Tibial artery (tissue), 4 donors: ENCODE measurements at regions not wholly inside any gene's neighbourhood (a gene's known extent, or its start where the extent isn't known, plus 50 kb on each side); places are given as distances from the start of the nearest gene placed in this dataset.

Source experiments
- DNase-seq, 2 donors: peaks; one replicate each; pipeline ENCODE4 v3.0.0-alpha.2; 2019
- H3K27ac ChIP-seq, 2 donors: fragments of 200-600 bp; sonication (generic) in 1 of 2; 1 replicate in 1 of 2; 2 replicates in 1 of 2; pipeline ENCODE4 v1.5.1; 2018 to 2019; ENCODE audit warnings: mild to moderate bottlenecking in 1 of 2
- H3K27me3 ChIP-seq, 2 donors: fragments of 200-600 bp; sonication (generic) in 1 of 2; one replicate each; pipeline versions ENCODE4 v1.5.1 to v1.6.0; 2016 to 2019
- H3K36me3 ChIP-seq, 3 donors: fragments of 200-600 bp; sonication (generic) in 2 of 3; one replicate each; pipeline ENCODE4 v1.5.1; 2016 to 2019; ENCODE audit warnings: mild to moderate bottlenecking in 2 of 3
- H3K4me1 ChIP-seq, 4 donors: fragments of 200-600 bp; sonication (generic) in 2 of 4; 1 replicate in 3 of 4; 2 replicates in 1 of 4; pipeline ENCODE4 v1.5.1; 2016 to 2019
- H3K4me3 ChIP-seq, 2 donors: fragments of 200-600 bp; sonication (generic) in 1 of 2; 1 replicate in 1 of 2; 2 replicates in 1 of 2; pipeline ENCODE4 v1.5.1; 2018 to 2019; ENCODE audit warnings: mild to moderate bottlenecking in 2 of 2
- H3K9me3 ChIP-seq, 3 donors: fragments of 200-600 bp; sonication (generic) in 1 of 3; one replicate each; pipeline ENCODE4 v1.5.1; 2016 to 2019
- CTCF ChIP-seq, 2 experiments: fragments of 200-600 bp in 1 of 2; fragments of 450-650 bp in 1 of 2; IDR thresholded peaks; one replicate each; pipeline ENCODE4 v1.5.1; 2017 to 2019; ENCODE audit warnings: antibody characterized with exemption in 2 of 2, mild to moderate bottlenecking in 1 of 2, moderate library complexity in 1 of 2
- intact Hi-C: fragments of 100-400 bp; cut with DNase I; formaldehyde crosslinking; loops from one replicate; pipeline ENCODE4 v1.15.0; 2023; ENCODE audit warnings: low total_unique reads

GRCh38 chr5:153130296-153130695, 360.2 kb upstream of the GRIA1 start:
- Histone ChIP-seq H3K36me3 (no peaks in the 10 kb centered on the region), H3K4me1 (no peaks in the 10 kb centered on the region), H3K27ac (no peak overlapping the region), H3K27me3 (no peaks in the 10 kb centered on the region), H3K9me3 (no peaks in the 10 kb centered on the region), H3K4me3 (no peak overlapping the region)
- intact Hi-C loops = no loop called here
- no peak for DNase-seq
- TF ChIP-seq CTCF (IDR thresholded peaks at IDR 0.05) = no peak

GRCh38 chr5:153135411-153135810, 355.1 kb upstream of the GRIA1 start:
- Histone ChIP-seq H3K27me3 (no peaks in the 10 kb centered on the region), H3K9me3 (no peaks in the 10 kb centered on the region), H3K4me1 (peaks cover 0 to 5% (median 0%) of the 10 kb centered on the region in 4 donors), H3K27ac (no peak overlapping the region), H3K4me3 (no peak overlapping the region), H3K36me3 (no peaks in the 10 kb centered on the region)
- intact Hi-C loops = no loop called here
- DNase-seq = no peak
- TF ChIP-seq CTCF (IDR thresholded peaks at IDR 0.05) = no peak

- Histone ChIP-seq H3K36me3 (no peaks in the 10 kb centered on the region), H3K27me3 (no peaks in the 10 kb centered on the region), H3K4me1 (peaks cover 0 to 5% (median 0%) of the 10 kb centered on the region in 4 donors), H3K9me3 (no peaks in the 10 kb centered on the region), H3K27ac (no peak overlapping the region), H3K4me3 (no peak overlapping the region)
- no peak for DNase-seq
- intact Hi-C loops = no loop called here
- no peak for TF ChIP-seq CTCF (IDR thresholded peaks at IDR 0.05)
Measured at GRCh38 chr5:153136910-153137614, 353.4 kb upstream of the GRIA1 start.

- Histone ChIP-seq H3K4me3 (no peak overlapping the region), H3K36me3 (no peaks in the 10 kb centered on the region), H3K4me1 (no peaks in the 10 kb centered on the region), H3K27ac (no peak overlapping the region), H3K27me3 (no peaks in the 10 kb centered on the region), H3K9me3 (peaks cover 0 to 2% (median 0%) of the 10 kb centered on the region in 3 donors)
- DNase-seq = no peak
- intact Hi-C loops = loop anchor here (10.0 kb wide), 2 partner anchors 583 to 817 kb away; no protein-coding TSS in a partner anchor
- TF ChIP-seq CTCF (IDR thresholded peaks at IDR 0.05) = peak; percentile 57 to 58
Measured at GRCh38 chr5:153147891-153148623, 342.4 kb upstream of the GRIA1 start.

GRCh38 chr5:153148624-153148976, 341.9 kb upstream of the GRIA1 start:
- Histone ChIP-seq H3K9me3 (peaks cover 0 to 2% (median 0%) of the 10 kb centered on the region in 3 donors), H3K36me3 (no peaks in the 10 kb centered on the region), H3K27ac (no peak overlapping the region), H3K4me1 (no peaks in the 10 kb centered on the region), H3K4me3 (no peak overlapping the region), H3K27me3 (no peaks in the 10 kb centered on the region)
- DNase-seq = no peak
- intact Hi-C loops = loop anchor here (10.0 kb wide), 2 partner anchors 584 to 816 kb away; no protein-coding TSS in a partner anchor
- TF ChIP-seq CTCF (IDR thresholded peaks at IDR 0.05) = no peak
